Panc1 (cell line): ENCODE measurements at regions not wholly inside any gene's neighbourhood (a gene's known extent, or its start where the extent isn't known, plus 50 kb on each side); places are given as distances from the start of the nearest gene placed in this dataset.

Experiments
- ATAC-seq: fragments of 200-7000 bp; cut with Tn5 transposase; 2 replicates; pipeline ENCODE4 v1.9.1; 2020; ENCODE audit warnings: mild to moderate bottlenecking, moderate library complexity
- BruUV-seq: library from RNA; stranded (reverse); fragments of 400-500 nt; replicated peaks from 2 replicates; lab custom pipeline; 2021; lab: Mats Ljungman, UMichigan
- CTCF ChIA-PET: fragments of 300-600 bp; sonication (Branson Sonifier 250); formaldehyde crosslinking; loops from one replicate; lab custom pipeline; 2022; ENCODE audit warnings: antibody characterized with exemption; lab: Charles Lee
- POLR2A ChIA-PET: fragments of 300-600 bp; sonication (Branson Sonifier 250); formaldehyde crosslinking; loops from one replicate; lab custom pipeline; 2022; ENCODE audit warnings: antibody characterized with exemption; lab: Charles Lee
- DNase-seq: peaks from one replicate; pipeline ENCODE4 v3.0.0-alpha.2; 2010; ENCODE audit warnings: low read depth, low spot score
- H3K27ac ChIP-seq: 2 replicates; pipeline ENCODE4 v1.5.1; 2011; ENCODE audit warnings: mild to moderate bottlenecking, low read length, inconsistent platforms
- H3K27me3 ChIP-seq: fragments of 200-500 bp; sonication (Bioruptor generic); 2 replicates; pipeline ENCODE4 v1.6.0; 2014; ENCODE audit warnings: low read length, inconsistent platforms; ENCODE audit not compliant: control insufficient read depth, insufficient read depth
- H3K36me3 ChIP-seq: fragments of 200-500 bp; sonication (Bioruptor generic); 2 replicates; pipeline ENCODE4 v1.5.1; 2014; ENCODE audit warnings: inconsistent platforms, mild to moderate bottlenecking, low read length, moderate library complexity; ENCODE audit not compliant: control insufficient read depth, insufficient read depth
- H3K4me1 ChIP-seq: 2 replicates; pipeline ENCODE4 v1.5.1; 2011; ENCODE audit warnings: inconsistent platforms, mild to moderate bottlenecking, low read length, moderate library complexity; ENCODE audit not compliant: control insufficient read depth, insufficient read depth
- H3K4me3 ChIP-seq, 2 experiments: 2 replicates each; pipeline ENCODE4 v1.5.1; 2011 to 2012; ENCODE audit warnings: low read depth in 2 of 2, low read length in 2 of 2, mild to moderate bottlenecking in 2 of 2, inconsistent platforms in 1 of 2, moderate library complexity in 1 of 2
- H3K9me3 ChIP-seq: fragments of 200-500 bp; sonication (Bioruptor generic); 2 replicates; pipeline ENCODE4 v1.5.1; 2014; ENCODE audit warnings: low read depth, mild to moderate bottlenecking, inconsistent platforms, low read length, moderate library complexity; ENCODE audit not compliant: control insufficient read depth, insufficient read depth
- CTCF ChIP-seq: fragments of 450-650 bp; IDR thresholded peaks from 2 replicates; pipeline ENCODE4 v1.5.1; 2017; ENCODE audit warnings: mild to moderate bottlenecking
- POLR2AphosphoS5 ChIP-seq: IDR thresholded peaks from 2 replicates; pipeline ENCODE4 v1.6.1; 2012; ENCODE audit warnings: mild to moderate bottlenecking, low read depth, low read length, moderate library complexity
- SIN3A ChIP-seq: IDR thresholded peaks from 2 replicates; pipeline ENCODE4 v1.6.1; 2012; ENCODE audit warnings: low read depth, mild to moderate bottlenecking, low read length, moderate library complexity, borderline replicate concordance; ENCODE audit not compliant: insufficient read depth
- TCF7L2 ChIP-seq: IDR thresholded peaks from 2 replicates; pipeline ENCODE4 v1.6.1; 2011; ENCODE audit warnings: mild to moderate bottlenecking, low read depth, low read length, inconsistent platforms
- in situ Hi-C: cut with HindIII; loops from 2 replicates; pipeline ENCODE4 v1.10.0; 2016; ENCODE audit warnings: low sequenced_read_pairs, low pct_unique_long_range_greater_than_20kb
- intact Hi-C: fragments of 100-400 bp; cut with micrococcal nuclease; formaldehyde crosslinking; loops from one replicate; pipeline ENCODE4 v1.10.0; 2022; ENCODE audit not compliant: unreplicated experiment
- TF ChIP-seq, protein P1 (sequence below), 2 experiments: IDR thresholded peaks; 2 replicates each; pipeline ENCODE4 v1.6.1; 2011 to 2012; ENCODE audit warnings: low read depth in 2 of 2, control low read depth in 1 of 2, low read length in 1 of 2, mild to moderate bottlenecking in 1 of 2, moderate library complexity in 1 of 2; ENCODE audit not compliant: insufficient read depth in 1 of 2

- no peak overlapping the region for H3K27ac ChIP-seq
- intact Hi-C loops = no loop called here
- TF ChIP-seq POLR2AphosphoS5 (no peak), TCF7L2 (no peak), SIN3A (no peak), CTCF (no peak)
- TF ChIP-seq, protein P1, sequence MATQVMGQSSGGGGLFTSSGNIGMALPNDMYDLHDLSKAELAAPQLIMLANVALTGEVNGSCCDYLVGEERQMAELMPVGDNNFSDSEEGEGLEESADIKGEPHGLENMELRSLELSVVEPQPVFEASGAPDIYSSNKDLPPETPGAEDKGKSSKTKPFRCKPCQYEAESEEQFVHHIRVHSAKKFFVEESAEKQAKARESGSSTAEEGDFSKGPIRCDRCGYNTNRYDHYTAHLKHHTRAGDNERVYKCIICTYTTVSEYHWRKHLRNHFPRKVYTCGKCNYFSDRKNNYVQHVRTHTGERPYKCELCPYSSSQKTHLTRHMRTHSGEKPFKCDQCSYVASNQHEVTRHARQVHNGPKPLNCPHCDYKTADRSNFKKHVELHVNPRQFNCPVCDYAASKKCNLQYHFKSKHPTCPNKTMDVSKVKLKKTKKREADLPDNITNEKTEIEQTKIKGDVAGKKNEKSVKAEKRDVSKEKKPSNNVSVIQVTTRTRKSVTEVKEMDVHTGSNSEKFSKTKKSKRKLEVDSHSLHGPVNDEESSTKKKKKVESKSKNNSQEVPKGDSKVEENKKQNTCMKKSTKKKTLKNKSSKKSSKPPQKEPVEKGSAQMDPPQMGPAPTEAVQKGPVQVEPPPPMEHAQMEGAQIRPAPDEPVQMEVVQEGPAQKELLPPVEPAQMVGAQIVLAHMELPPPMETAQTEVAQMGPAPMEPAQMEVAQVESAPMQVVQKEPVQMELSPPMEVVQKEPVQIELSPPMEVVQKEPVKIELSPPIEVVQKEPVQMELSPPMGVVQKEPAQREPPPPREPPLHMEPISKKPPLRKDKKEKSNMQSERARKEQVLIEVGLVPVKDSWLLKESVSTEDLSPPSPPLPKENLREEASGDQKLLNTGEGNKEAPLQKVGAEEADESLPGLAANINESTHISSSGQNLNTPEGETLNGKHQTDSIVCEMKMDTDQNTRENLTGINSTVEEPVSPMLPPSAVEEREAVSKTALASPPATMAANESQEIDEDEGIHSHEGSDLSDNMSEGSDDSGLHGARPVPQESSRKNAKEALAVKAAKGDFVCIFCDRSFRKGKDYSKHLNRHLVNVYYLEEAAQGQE (IDR thresholded peaks at IDR 0.05; ENCODE audit: insufficient read depth in 1 of 2, low read depth in 2 of 2, low read length in 1 of 2) = no peak
- CTCF ChIA-PET = interaction anchor here (0.6 kb wide), 1 partner anchor 77 kb away, joined by 3 read pairs; no protein-coding TSS in a partner anchor
- BruUV-seq = no TSS peak
- in situ Hi-C loops = no loop called here
- no peak for ATAC-seq
- H3K27me3 ChIP-seq = no peaks in the 10 kb centered on the region
- H3K36me3 ChIP-seq = no peaks in the 10 kb centered on the region
- no peaks in the 10 kb centered on the region for H3K9me3 ChIP-seq
- POLR2A ChIA-PET = no interaction called here
- H3K4me1 ChIP-seq = no peaks in the 10 kb centered on the region
- H3K4me3 ChIP-seq = no peak overlapping the region
- no peak for DNase-seq
Observed at GRCh38 chr5:12920527-12920926, 1016.3 kb upstream of the CTNND2 start.

DNA sequence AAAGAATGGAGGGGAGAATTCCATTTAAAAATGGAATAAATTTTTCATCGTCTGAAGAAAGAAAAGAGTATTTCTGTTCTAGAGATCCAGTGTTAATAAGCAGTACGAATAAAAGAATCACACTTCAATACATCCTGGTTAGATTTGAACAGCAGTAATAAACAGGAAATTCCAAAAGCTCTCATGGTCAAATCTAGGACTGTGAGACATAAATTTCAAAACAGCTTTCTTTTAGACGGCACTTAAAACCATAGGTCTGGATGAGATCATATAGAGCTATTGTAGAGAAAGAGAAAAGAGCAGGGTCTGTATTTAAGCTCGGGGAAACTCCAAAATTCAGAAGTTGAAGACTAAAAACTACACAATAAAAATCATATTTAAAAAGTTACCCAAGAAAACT, 1006.9 kb upstream of the CTNND2 start:
- H3K4me1 ChIP-seq = no peaks in the 10 kb centered on the region
- H3K4me3 ChIP-seq = no peak overlapping the region
- ATAC-seq (no peak), DNase-seq (no peak)
- no peaks in the 10 kb centered on the region for H3K9me3 ChIP-seq
- intact Hi-C loops (no loop called here), in situ Hi-C loops (no loop called here)
- no peaks in the 10 kb centered on the region for H3K27me3 ChIP-seq
- ChIA-PET CTCF (no interaction called here), POLR2A (no interaction called here)
- no peak overlapping the region for H3K27ac ChIP-seq
- BruUV-seq = no TSS peak
- no peaks in the 10 kb centered on the region for H3K36me3 ChIP-seq
- TF ChIP-seq, protein P1 (IDR thresholded peaks at IDR 0.05; ENCODE audit: insufficient read depth in 1 of 2, low read depth in 2 of 2, low read length in 1 of 2) = no peak
- TF ChIP-seq TCF7L2 (no peak), SIN3A (no peak), CTCF (no peak), POLR2AphosphoS5 (no peak)
